NCI-H526 treated with DMSO at 0.1 percent for 48 hours (cell line): ENCODE measurements at regions not wholly inside any gene's neighbourhood (a gene's known extent, or its start where the extent isn't known, plus 50 kb on each side); places are given as distances from the start of the nearest gene placed in this dataset.

Experiments used
- DNase-seq: peaks from one replicate; lab custom pipeline; 2025; lab: John Stamatoyannopoulos, UW

DNA sequence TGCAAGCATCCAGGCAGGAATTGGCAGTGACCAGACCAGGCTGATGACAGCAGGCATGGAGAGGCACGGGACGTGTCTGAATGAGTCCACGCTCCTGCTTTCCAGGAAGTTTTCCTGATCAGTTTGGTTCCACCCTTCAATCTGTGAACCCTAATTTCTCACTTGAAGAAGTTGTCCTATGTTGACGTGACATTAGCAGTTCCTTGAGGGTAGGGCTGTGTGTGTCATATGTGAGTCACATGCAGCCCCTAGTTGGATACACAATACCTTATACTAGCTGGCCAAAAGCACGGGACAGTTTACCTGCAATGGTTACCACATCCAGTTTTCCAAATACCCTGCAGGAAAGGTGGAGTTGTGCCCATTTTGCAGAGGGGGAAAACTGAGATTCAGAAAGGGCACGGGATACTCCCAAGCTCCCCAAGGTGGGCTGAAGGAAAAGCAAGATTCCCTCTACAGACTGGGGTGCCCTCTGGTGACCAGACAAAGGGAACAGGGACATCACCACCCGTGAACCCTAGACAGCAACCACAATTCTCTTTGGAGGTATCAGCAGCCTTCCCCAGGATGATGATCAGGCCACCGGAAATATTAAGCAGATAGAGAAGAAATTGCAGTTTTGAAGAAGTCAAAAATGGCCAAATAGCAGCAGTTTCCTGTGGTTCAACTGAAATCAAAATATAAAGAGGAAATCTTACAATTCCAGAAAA is 194.5 kb downstream of the PHETA1 start:
- peak; percentile 9 for DNase-seq

DNA sequence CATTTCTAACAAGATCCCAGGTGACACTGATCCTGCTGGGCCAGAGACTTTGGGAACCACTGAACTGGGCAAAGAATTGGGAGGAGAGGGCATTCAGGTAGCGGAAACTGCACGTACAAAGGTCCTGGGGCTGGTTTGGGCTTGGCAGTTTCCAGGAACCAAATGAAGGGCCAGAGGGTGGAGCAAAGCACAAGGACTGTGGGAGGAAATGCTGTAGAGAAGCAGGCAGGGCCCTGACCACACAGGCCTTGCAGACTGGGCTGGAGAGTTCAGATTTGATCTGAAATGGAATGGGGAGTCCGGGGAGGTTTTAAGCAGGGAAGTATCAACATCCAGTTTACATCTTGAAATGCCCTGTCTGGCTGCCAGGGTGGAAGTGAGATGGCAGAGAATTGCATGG is 195.1 kb downstream of the PHETA1 start:
- no peak for DNase-seq

DNA sequence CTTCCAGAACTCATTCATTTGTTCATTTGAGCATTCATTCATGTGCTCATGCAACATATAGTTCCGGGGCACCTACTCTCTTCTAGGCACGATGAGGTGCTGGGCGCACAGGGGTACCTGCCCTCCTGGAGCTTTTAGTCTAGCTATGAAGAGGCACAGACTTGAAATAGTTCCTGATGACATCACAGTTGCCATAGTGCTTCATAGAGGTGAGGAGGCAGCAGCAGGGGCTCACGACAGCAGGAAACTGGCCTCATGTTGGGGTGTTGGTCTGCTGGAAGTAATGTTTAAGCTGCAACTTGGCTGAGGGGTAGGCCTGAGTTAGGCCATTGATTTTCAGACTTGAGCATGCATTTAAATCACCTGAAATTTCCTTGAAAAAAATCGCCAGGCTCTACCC is 195.5 kb downstream of the PHETA1 start:
- no peak for DNase-seq

DNA sequence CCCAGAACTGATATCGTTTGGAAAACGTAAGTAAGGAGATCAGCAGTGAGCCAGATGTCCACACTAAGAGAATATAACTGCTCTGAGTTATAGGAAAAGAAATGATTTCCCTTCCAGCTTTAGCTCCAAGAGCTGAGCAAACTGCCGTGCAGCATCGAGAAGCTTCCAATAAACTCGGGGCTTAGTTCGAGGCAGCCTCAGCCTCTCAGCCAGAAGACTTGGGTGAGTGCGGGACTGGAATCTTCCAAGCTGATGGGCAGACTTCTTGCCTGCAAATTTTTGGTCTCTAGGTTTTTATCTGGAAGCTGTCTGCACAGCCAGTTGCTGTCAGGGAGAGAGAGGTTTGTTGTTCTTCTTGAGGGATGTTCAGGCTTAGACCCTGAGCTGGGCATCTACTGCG is 196.1 kb downstream of the PHETA1 start:
- no peak for DNase-seq

DNA sequence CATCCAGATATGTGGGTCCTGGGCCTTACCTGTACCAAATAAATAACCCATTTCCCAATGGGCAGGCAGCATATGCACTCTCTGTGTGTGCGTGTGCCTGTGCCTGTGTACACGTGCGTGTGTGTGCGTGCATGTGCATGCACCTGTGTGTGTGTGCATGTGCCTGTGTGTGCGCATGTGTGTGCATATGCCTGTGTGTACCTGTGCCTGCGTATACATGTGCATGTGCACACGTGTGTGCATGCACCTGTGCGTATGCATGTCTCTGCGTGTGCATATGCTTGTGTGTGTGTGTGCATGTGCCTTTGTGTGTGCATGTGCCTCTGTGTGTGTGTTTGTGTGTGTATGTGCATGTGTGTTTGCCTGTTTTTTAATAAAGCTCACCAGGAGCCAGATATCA is 197.1 kb downstream of the PHETA1 start:
- DNase-seq = no peak

DNA sequence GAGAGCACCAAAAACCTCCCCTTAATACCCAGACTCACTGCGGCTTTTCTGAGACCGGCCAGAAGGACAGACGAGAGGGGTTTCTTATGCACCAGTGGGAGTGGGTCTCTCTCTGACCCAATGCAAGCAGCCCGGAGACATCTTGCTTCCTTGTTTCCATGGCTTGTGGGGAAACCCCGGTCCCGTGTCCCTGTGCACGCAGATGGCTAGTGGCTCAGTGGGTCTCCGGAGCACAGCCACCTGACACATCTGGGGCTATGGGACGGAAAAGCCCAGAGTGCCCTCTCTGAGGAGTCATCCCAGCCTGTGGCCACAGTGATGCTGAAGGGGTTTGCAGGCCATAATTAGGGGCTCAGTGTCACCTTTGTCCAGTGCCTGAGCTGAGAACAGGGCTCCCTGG is 197.6 kb downstream of the PHETA1 start:
- no peak for DNase-seq

DNA sequence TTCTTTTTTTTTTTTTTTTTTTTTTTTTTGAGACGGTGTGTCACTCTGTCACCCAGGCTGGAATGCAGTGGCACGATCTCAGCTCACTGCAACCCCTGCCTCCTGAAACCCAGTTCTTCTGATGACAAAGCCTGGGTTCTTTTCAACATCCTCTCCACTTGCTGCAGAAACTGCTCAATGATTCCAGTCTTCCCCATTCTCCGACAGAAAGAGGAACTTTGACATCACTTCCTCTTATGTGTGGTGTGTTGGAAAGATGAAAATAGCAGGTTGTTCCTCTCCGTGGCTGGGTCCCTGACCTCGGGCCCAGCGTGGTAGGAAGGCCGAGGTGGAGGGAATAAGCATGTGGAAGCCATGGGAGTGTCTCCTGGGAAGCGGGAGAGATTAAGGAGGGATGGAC is 198.4 kb downstream of the PHETA1 start:
- no peak for DNase-seq

DNA sequence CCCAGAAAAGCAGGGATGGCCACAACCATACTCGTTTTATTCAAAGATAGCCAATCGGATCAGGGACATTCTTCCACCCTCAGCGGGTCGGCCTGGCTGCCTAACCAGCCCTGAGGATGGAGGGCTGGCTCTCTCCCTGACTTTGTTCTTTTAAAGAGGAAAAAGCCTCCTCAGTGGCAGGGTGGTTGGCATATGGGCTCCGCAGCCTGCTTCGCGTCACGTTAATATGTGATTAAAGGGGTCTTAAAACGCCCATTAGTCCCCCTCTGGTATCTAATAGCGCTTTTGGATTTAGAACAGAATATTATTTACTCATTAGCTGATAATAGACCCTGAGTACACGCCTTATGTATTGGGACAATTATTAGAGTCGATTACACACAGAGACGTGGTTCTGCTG is 199.4 kb downstream of the PHETA1 start:
- no peak for DNase-seq

DNA sequence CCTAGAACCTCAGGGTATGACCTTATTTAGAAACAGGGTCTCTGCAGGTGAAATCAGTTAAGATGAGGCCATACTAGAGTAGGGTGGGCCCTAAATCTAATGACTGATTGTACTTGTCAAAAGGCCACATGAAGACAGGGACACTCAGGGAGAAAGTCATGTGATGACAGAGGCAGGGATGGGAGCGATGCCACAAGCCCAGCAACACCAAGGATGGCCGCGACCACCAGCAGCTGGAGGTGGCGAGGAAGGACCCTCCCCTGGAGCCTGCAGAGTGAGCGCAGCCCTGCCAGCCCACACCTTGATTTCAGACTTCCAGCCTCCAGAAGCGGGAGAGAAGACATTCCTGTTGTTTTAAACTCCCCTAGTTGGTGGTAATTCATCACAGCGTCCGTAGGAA is 199.9 kb downstream of the PHETA1 start:
- DNase-seq = no peak

DNA sequence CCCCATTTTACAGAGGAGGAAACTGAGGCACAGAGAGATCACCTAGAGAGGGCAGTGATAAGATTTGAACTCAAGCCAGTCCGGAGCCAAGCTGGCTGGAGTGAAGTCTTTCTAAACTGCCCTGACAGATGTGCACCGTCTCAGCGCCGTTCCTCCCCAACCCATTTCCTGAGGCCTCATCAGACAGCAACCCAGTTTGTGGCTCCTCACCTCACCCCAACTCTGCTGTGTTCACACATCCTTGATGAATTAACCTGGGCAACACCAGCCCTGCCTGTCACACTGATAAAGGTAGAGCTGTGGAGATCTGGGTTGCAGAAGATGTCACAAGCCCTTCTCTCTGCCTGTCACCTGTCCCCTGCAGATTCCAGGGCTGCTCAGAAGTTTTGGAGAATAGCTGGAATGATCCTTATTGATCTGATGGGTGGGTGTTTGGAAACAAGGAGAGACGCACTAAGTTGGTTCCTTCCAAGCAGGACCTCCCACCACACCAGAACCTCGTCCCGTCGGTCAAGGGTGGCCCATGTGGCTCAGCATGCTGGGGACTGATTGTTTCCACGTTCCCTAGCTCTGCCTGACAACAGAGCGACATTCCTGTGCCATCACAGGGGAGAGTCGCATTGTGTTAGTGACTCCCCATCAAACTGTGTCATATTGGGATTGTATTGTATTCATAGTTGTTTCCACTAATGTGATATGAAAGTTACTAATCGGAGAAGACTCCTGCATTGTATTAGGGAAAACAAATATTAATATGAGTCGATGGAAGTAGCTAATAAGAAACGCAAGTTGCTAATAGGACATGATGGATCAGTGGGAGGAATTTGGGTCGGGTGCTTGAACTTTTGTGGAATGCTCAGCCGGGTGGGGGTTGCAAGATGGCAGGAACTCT is 200.6 kb downstream of the PHETA1 start:
- no peak for DNase-seq

DNA sequence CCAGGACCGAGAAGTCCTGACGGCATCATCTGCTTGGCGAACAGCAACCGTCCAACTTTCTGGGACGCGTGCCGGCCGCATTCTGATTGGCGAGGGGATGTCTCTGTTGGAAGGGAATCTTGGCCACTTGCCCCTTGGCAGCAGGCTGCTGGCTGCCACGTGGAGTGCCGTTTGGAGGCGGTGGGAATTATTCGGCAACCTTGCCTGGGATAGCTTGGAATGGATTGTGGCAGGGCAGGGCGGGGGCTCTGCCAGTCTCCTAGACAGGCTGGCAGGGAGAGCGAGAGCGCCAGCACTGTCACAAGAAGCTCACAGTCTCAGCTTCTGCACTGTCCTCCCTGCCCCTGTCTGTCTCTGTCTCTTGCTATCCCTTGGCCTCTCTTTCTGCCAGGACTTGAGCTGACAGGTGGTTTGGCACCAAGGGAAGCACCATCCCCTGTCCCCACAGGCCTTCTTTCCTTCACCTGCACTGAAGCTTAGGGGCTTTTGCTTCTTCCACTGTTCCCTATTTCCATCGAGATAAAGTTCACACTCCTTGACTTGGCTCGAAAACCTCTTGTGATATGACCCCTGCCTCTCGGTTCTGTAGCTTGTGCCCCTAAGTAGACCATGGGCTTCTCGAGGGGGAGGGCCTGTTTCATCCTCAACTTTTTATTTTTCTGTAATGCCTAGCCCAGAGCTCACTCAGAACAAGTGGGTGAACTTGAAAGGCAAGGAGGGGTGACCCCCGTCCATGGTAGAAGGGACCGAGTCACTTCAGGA is 201.9 kb downstream of the PHETA1 start:
- DNase-seq = no peak

DNA sequence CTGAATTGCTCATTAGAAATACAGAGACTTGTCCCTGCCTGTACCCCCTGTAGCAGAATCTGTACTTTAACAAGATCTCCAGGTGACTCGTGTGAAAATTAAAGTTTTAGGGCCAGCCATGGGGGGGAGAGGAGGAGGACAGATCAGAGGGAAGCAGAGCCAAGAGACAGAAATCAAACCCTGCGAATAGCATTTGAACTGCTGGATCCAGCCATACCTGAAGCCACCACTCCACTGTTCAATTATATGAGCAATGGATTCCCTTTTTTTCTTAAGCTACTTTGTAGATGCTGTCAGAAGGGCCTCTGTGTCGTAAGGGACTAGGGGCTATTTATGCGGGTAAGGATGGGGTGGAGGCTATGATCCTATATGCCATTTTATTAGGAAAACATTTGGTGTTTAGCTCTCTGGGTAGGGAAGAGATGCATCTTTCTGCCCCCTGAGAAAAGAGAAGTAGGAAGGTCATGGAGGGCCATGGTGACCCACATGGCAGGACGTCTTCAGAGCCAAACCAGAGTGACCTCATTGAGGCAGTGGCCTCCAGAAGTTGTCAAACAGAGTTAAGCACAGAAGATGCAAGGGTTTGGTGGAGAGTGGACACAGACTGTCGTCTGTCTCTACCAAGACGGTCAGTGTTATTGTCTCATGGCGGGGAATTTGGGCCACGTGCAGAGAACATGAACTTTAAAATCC is 203.9 kb downstream of the PHETA1 start:
- DNase-seq = no peak

DNA sequence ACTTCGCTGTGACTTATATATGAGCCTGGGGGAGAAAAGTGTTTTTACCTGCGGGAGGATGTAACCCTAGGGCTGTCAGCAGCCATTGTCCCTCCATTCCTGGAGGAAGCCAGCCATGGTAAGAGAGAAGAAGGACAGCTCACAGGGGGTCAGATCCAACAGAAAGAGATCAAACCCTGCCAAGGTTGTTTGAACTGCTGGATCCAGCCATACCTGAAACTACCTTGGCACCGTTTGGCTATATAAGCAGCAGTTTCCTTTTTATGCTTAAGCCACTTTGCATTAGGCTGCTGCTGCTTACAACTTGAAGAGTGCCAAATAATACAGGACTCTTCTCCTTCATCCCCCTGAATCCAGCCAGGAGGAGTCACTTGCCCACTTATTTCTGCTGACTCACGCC is 205.5 kb downstream of the PHETA1 start:
- no peak for DNase-seq

DNA sequence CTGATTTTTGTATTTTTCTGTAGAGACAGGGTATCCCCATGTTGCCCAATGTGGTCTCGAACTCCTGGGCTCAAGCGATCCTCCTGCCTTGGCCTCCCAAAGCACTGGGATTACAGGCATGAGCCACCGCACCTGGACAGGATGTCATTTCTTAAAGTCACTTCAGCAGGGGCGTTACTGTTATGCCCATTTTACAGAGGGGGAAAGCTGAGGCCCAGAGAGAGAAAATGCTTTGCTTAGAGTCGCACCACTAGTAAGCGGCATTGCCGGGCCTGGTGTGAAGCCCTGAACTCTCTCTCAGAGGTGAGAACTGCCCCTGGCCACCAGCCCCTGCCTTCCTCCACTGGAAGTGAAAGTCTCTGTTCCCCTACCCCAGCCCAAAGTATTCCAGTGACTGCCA is 207.0 kb downstream of the PHETA1 start:
- no peak for DNase-seq

DNA sequence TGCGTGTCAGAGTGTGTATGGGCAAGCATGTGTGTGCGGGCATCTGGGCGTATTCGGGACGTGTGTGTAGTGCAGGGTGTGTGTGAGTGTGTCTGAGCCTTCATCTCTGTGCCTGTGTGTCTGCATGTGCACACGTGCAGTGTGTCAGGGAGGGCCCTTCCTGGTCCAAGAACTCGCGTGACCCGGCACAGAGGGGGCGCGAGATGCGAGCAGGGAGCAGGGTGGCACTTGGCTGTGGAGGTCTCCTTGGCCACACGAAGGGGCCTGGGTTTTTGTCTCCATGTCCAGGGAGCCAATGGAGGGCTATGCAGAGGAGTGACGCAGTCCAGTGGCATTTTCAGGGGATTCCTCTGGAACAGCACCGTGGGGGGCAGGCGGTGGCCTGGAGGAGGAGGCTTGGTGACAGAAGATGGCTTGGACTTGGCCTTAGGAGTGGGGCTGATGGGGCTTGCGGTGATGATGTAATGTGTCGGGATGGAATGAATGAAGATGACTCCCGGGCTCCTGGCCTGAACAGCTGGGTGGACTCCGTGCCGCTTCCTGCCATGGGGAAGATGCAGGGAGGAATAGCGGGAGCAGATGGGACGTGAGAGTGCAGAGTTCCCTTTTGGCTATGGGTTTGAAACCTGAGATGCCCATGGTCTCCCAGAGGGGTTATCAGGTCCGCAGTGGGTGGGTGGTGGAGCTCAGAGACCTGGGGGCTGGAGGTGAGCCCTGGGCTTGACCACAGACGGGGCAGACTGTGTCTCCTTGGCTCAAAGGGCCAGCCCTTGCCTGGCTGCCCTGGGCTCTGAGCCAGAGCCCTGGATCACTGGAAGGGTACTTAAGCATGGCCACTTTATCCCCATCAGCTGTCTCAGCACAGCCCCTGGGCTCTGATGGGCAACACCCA is 208.3 kb downstream of the PHETA1 start:
- DNase-seq = no peak

DNA sequence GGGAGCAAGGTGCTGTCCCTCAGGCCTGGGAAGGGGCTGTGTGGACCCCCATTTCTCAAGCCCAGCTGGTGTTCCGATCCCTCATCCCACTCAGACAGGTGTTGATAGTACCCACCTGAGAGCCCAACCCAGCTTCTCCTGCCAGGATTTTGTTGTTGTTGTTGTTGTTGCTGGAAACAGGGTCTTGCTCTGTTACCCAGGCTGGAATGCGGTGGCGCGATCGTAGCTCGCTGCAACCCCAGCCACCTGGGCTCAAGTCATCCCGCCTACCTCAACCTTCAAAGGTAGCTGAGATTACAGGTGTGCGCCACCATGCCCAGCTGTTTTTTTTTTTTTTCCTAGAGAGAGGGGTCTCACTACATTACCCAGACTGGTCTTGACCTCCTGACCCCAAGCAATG is 209.9 kb downstream of the PHETA1 start:
- no peak for DNase-seq

DNA sequence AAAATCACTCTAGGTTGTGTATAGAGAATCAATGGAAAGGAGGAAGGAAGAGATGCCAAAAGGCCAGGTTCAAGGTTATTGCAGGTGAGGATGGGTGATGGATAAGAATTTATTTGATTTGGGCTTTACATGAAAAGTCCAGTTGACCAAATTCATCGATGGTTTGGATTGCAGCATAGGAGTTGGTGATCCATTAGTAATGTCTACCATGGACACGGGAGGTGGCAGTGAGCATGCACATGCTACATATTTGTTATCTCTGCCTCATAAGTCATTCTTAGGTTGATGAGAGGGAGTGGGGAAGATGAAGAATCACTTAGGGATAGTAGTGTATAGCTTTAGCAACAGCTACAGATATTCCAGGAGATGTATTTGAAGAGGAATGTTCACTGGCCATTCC is 211.4 kb downstream of the PHETA1 start:
- no peak for DNase-seq

DNA sequence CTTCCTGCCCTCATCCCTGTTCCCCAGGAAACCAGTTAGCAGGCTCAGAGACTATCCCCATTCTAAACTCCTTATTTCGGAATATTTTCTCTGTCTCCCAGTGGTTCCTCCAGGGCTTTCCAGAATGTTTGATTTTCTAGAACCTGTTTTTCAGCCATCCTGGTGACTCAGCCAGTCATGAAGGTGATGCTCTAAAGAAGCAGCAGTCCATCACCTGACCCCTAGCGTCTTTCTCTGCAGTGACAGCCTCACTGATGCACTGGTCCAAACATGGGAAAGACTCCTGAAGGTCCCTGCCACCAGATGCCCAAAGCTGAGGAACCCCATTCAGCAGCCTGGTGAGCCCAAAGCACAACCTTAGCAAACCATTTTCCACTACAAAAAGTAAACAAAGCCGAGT is 212.6 kb downstream of the PHETA1 start:
- no peak for DNase-seq

DNA sequence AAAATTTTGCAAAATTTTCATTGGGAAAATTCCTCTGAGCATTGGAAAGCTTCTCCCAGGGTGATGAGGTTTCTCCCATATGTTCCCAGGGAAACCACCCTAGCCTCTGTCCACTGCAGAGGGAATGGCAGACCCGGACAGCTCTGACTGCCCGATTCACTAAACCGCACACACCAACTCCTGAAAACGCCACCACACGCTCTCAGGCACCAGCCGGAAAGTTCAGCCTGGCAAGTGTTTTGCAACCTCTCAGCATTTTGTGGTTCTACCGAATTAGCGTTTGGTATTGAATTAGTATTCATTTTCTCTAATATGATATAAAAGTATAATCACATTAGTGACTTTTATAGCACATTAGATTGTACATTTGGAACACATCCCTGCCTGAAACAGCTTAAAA is 213.4 kb downstream of the PHETA1 start:
- no peak for DNase-seq

DNA sequence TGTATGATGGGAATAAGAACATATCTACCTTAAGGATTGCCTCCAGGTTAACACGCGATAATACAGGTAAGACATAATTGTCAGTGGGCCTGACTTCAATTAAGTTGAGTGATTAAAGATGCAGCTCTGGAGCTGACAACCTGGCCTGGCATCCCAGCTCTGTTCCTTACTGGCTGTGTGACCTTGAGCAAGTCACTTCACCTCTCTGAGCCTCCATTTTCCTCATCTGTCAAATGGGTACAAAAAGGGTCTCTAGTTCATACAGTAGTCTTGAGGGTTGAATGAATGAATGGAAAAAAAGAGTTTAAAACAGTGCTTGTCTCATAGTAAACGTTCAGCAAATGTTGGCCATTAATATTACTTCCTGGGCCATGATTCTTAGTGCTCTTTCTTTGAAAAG is 213.9 kb downstream of the PHETA1 start:
- no peak for DNase-seq

DNA sequence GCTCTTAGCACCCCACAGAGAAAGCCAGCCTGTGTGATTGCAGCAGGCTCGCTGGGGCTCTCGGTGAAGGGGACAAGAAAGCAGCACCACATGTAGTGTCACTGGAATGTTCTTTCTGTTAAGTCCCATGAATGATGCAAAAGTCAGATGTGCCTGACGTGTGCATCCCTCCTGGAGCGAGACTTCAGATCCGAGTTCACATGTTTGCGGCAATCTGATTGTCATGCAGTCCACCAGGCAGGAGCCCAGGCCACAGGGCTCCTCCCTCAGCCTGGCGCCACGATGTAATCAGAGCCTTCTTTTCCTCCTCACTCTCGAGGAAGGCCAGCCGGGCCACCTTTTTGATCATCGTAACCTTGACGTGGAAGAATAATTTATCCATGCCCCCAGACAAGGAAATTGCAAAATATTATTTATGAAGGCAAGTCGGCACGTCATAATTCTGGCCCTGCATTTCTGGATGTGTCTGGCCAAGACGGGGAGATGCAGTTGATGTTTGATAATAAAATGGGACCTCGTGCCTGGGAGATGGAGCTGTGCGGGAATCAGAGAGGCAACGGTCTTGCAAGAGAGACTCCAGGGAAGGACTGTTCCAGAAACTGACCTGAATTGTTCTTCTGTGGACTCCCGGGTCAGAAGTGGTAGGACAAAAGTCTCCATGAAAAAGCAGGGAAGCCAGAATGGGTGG is 214.6 kb downstream of the PHETA1 start:
- DNase-seq = no peak
